DND-41 (cell line): ENCODE measurements at regions not wholly inside any gene's neighbourhood (a gene's known extent, or its start where the extent isn't known, plus 50 kb on each side); places are given as distances from the start of the nearest gene placed in this dataset.

Source experiments
- ATAC-seq: fragments of 200-7000 bp; cut with Tn5 transposase; 3 replicates; pipeline ENCODE4 v1.9.1; 2021; ENCODE audit warnings: low read depth; ENCODE audit not compliant: insufficient read depth
- DNase-seq: peaks from one replicate; pipeline ENCODE4 v3.0.0-alpha.2; 2020
- H2AFZ ChIP-seq: 2 replicates; pipeline ENCODE4 v1.6.0; 2012; ENCODE audit warnings: low read depth, low read length
- H3K27ac ChIP-seq: 2 replicates; pipeline ENCODE4 v1.5.1; 2012; ENCODE audit warnings: low read length, inconsistent platforms
- H3K27me3 ChIP-seq: fragments of 200-600 bp; sonication (generic); 2 replicates; pipeline ENCODE4 v1.6.0; 2012; ENCODE audit warnings: low read length, mild to moderate bottlenecking, inconsistent platforms; ENCODE audit not compliant: insufficient read depth, poor library complexity
- H3K36me3 ChIP-seq: 2 replicates; pipeline ENCODE4 v1.5.1; 2012; ENCODE audit warnings: low read length, inconsistent platforms; ENCODE audit not compliant: insufficient read depth
- H3K4me1 ChIP-seq: 2 replicates; pipeline ENCODE4 v1.5.1; 2012; ENCODE audit warnings: mild to moderate bottlenecking, low read length; ENCODE audit not compliant: insufficient read depth
- H3K4me2 ChIP-seq: 2 replicates; pipeline ENCODE4 v1.6.0; 2012; ENCODE audit warnings: mild to moderate bottlenecking, moderate library complexity, low read length, inconsistent platforms; ENCODE audit not compliant: insufficient read depth
- H3K4me3 ChIP-seq, 2 experiments: fragments of 200-600 bp in 1 of 2; shearing (Covaris generic) in 1 of 2; 2 replicates each; pipeline ENCODE4 v1.5.1; 2012 to 2016; ENCODE audit warnings: inconsistent platforms in 2 of 2, low read length in 2 of 2, mild to moderate bottlenecking in 2 of 2, low read depth in 1 of 2, moderate library complexity in 1 of 2
- H3K79me2 ChIP-seq: 2 replicates; pipeline ENCODE4 v1.6.0; 2012; ENCODE audit warnings: low read length, inconsistent platforms; ENCODE audit not compliant: insufficient read depth
- H3K9ac ChIP-seq: 2 replicates; pipeline ENCODE4 v1.6.0; 2012; ENCODE audit warnings: low read depth, mild to moderate bottlenecking, inconsistent platforms, low read length, moderate library complexity
- H3K9me3 ChIP-seq: 2 replicates; pipeline ENCODE4 v1.5.1; 2012; ENCODE audit warnings: low read length, moderate library complexity, mild to moderate bottlenecking, inconsistent platforms; ENCODE audit not compliant: insufficient read depth, severe bottlenecking
- H4K20me1 ChIP-seq: 2 replicates; pipeline ENCODE4 v1.6.0; 2012; ENCODE audit warnings: low read length; ENCODE audit not compliant: insufficient read depth
- CTCF ChIP-seq: IDR thresholded peaks from 2 replicates; pipeline ENCODE4 v1.5.1; 2012; ENCODE audit warnings: borderline replicate concordance, low read length, moderate library complexity, mild to moderate bottlenecking; ENCODE audit not compliant: poor library complexity, severe bottlenecking; ENCODE audit errors: extremely low read depth
- EZH2 ChIP-seq: IDR thresholded peaks from 3 replicates; pipeline ENCODE4 v1.6.1; 2012; ENCODE audit warnings: borderline replicate concordance, low read depth, mild to moderate bottlenecking, moderate library complexity, low read length, inconsistent platforms; ENCODE audit not compliant: severe bottlenecking

DNA sequence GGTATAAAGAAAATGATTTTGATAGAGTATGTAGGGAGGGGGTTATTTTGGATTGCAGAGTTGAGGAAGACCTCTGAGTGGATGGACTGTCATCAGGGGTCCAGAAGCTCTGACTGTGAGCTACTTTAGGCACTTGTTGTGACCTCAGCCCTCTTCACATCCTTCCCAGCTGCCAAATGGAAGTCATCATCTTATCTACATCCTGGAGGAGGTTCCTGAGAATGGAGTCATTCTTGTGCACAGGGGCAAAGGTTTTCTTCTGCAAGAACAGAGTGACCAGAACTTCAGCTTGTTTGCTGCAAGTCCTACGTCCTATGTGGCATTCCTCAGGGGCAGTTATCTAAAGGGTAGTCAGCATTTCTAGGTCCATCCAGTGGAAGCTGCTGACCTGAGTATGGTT lies 393.8 kb downstream of the AASDHPPT start:
- H3K79me2 ChIP-seq, result no peaks in the 10 kb centered on the region
- no peak overlapping the region for H2AFZ ChIP-seq
- no peak overlapping the region for H3K27ac ChIP-seq
- no peak for ATAC-seq
- no peak overlapping the region for H3K4me2 ChIP-seq
- no peaks in the 10 kb centered on the region for H3K4me1 ChIP-seq
- H4K20me1 ChIP-seq, result no peaks in the 10 kb centered on the region
- no peak for DNase-seq
- TF ChIP-seq CTCF (no peak), EZH2 (no peak)
- no peak overlapping the region for H3K9ac ChIP-seq
- no peaks in the 10 kb centered on the region for H3K27me3 ChIP-seq
- no peaks in the 10 kb centered on the region for H3K36me3 ChIP-seq
- no peak overlapping the region for H3K4me3 ChIP-seq
- peaks cover 6% of the 10 kb centered on the region for H3K9me3 ChIP-seq

DNA sequence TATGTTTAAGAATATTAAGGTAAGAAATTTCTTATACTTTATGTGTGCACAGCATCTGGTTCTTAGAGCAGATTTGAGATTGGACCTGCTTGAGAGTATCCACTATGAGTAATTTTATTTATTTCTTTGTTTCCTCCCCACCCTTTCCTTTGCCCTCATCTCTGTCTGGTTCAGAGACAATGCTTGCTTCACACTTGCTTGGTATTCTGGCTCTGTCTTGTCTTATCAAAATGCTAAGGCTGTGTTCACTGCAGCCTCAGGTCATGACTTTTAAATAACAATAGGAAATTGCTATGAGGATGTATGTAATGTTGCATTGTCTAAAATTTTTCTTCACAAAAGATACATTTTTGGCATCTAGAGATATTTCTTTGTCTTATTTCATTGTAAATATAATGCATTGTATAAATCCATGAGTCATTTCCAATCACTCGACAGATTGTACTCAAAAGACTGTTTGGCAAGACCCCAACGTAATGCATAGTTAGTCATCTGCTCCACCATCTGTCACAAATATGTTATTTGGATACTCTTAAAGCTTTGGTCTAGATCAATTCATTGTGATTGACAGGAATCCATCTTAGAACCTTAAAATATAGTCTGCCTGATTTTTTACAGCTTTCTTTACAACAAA lies 395.7 kb downstream of the AASDHPPT start:
- ATAC-seq (no peak), DNase-seq (no peak)
- Histone ChIP-seq H3K4me3 (no peak overlapping the region), H3K79me2 (no peaks in the 10 kb centered on the region), H3K36me3 (no peaks in the 10 kb centered on the region), H3K4me2 (no peak overlapping the region), H4K20me1 (no peaks in the 10 kb centered on the region), H3K27me3 (no peaks in the 10 kb centered on the region), H3K27ac (no peak overlapping the region), H2AFZ (no peak overlapping the region), H3K9me3 (peaks cover 4% of the 10 kb centered on the region), H3K9ac (no peak overlapping the region), H3K4me1 (peaks cover 13% of the 10 kb centered on the region)
- no peak for TF ChIP-seq EZH2
- no peak for TF ChIP-seq CTCF

GRCh38 chr11:106474274-106474673 lies 396.8 kb downstream of the AASDHPPT start:
- no peak overlapping the region for H3K9ac ChIP-seq
- peaks cover 4% of the 10 kb centered on the region for H3K9me3 ChIP-seq
- H3K27me3 ChIP-seq, result no peaks in the 10 kb centered on the region
- H3K4me3 ChIP-seq, result no peak overlapping the region
- no peak overlapping the region for H3K4me2 ChIP-seq
- H3K27ac ChIP-seq, result no peak overlapping the region
- TF ChIP-seq CTCF (no peak), EZH2 (no peak)
- no peaks in the 10 kb centered on the region for H3K79me2 ChIP-seq
- DNase-seq, result no peak
- H2AFZ ChIP-seq, result no peak overlapping the region
- H3K4me1 ChIP-seq, result peaks cover 13% of the 10 kb centered on the region
- H3K36me3 ChIP-seq, result no peaks in the 10 kb centered on the region
- no peaks in the 10 kb centered on the region for H4K20me1 ChIP-seq
- no peak for ATAC-seq
